MM.1S (cell line): ENCODE measurements at regions not wholly inside any gene's neighbourhood (a gene's known extent, or its start where the extent isn't known, plus 50 kb on each side); places are given as distances from the start of the nearest gene placed in this dataset.

Experiments
- EZH2 ChIP-seq: fragments of 300-600 bp; sonication (generic); optimal IDR thresholded peaks from 2 replicates; pipeline ENCODE3; 2017; ENCODE audit warnings: low read depth, mild to moderate bottlenecking, antibody characterized with exemption, low read length, mixed read lengths
- TF ChIP-seq, protein P1 (sequence below): fragments of 300-600 bp; sonication (generic); IDR thresholded peaks from 2 replicates; pipeline ENCODE4 v1.5.1; 2016; ENCODE audit warnings: antibody characterized with exemption, low read length, mixed read lengths

DNA sequence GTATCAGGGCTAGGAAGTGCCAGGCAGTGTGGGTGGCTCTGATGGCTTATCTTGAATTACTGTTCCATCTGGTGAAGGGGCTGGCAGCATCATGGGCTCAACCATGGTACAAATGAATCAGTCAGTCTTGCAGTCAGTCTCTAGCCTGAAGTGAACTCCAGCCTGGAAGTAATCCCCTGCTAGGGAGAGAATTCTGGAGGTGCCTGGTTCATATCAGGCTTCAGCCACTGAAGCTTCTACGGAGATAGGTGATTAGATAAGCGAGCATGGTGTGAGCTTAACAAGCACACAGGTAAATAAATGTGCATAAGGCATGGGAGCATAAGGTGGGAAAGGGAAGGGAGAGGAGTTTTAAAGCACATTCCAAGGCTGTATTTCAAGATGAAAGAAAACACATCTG lies 541.7 kb downstream of the MBD2 start:
- TF ChIP-seq, protein P1, sequence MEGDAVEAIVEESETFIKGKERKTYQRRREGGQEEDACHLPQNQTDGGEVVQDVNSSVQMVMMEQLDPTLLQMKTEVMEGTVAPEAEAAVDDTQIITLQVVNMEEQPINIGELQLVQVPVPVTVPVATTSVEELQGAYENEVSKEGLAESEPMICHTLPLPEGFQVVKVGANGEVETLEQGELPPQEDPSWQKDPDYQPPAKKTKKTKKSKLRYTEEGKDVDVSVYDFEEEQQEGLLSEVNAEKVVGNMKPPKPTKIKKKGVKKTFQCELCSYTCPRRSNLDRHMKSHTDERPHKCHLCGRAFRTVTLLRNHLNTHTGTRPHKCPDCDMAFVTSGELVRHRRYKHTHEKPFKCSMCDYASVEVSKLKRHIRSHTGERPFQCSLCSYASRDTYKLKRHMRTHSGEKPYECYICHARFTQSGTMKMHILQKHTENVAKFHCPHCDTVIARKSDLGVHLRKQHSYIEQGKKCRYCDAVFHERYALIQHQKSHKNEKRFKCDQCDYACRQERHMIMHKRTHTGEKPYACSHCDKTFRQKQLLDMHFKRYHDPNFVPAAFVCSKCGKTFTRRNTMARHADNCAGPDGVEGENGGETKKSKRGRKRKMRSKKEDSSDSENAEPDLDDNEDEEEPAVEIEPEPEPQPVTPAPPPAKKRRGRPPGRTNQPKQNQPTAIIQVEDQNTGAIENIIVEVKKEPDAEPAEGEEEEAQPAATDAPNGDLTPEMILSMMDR, result no peak
- no peak for TF ChIP-seq EZH2
